Heart right ventricle (tissue), 16 donors: ENCODE measurements at regions not wholly inside any gene's neighbourhood (a gene's known extent, or its start where the extent isn't known, plus 50 kb on each side); places are given as distances from the start of the nearest gene placed in this dataset.
"Not testable (repeated sequence)": the region's sequence is repeated elsewhere in the genome, so short reads cannot be mapped to it uniquely, and the experiment has no call there.

ENCODE experiments used
- ATAC-seq, 8 donors: fragments of 200-7000 bp; cut with Tn5 transposase; one replicate each; pipeline ENCODE4 v1.9.1; 2020; ENCODE audit warnings: mild to moderate bottlenecking in 8 of 8, moderate library complexity in 8 of 8, moderate number of reproducible peaks in 1 of 8
- DNase-seq, 2 donors: peaks; one replicate each; pipeline ENCODE4 v3.0.0-alpha.2; 2020
- H3K27ac ChIP-seq, 10 donors: fragments of 200-600 bp; sonication (generic) in 2 of 10; one replicate each; pipeline versions ENCODE4 v1.5.0 to v1.8.0; 2020 to 2022; ENCODE audit warnings: mild to moderate bottlenecking in 3 of 10
- H3K27me3 ChIP-seq, 7 donors: fragments of 200-600 bp; one replicate each; pipeline ENCODE4 v1.8.0; 2021 to 2022; ENCODE audit warnings: mild to moderate bottlenecking in 2 of 7
- H3K36me3 ChIP-seq, 9 donors: fragments of 200-600 bp; sonication (generic) in 1 of 9; one replicate each; pipeline versions ENCODE4 v1.5.0 to v1.8.0; 2020 to 2022; ENCODE audit warnings: mild to moderate bottlenecking in 2 of 9
- H3K4me1 ChIP-seq, 9 donors: fragments of 200-600 bp; sonication (generic) in 1 of 9; one replicate each; pipeline versions ENCODE4 v1.5.0 to v1.8.0; 2020 to 2022; ENCODE audit warnings: mild to moderate bottlenecking in 4 of 9
- H3K4me3 ChIP-seq, 10 donors: fragments of 200-600 bp; sonication (generic) in 2 of 10; one replicate each; pipeline versions ENCODE4 v1.5.0 to v1.8.0; 2020 to 2022; ENCODE audit warnings: mild to moderate bottlenecking in 7 of 10, moderate library complexity in 2 of 10
- H3K9me3 ChIP-seq, 11 donors: fragments of 200-600 bp in 10 of 11; sonication (generic) in 2 of 11; one replicate each; pipeline versions ENCODE4 v1.5.0 to v1.8.0; 2013 to 2022; ENCODE audit warnings: mild to moderate bottlenecking in 2 of 11, control low read depth in 1 of 11, moderate library complexity in 1 of 11
- WGBS, 2 donors: extraction: QIAGEN DNeasy Blood & Tissue Kit; methylation state at CpG; one replicate each; pipeline ENCODE4 v1.1.7; 2013; ENCODE audit warnings: inconsistent platforms in 1 of 2; 5-methylcytosine and 5-hydroxymethylcytosine counted together
- intact Hi-C, 10 donors: fragments of 100-400 bp; cut with DNase I; formaldehyde crosslinking; loops; one replicate each; pipeline versions ENCODE4 v1.11.1 to v1.14.2; 2022
- donor health status: Arrhythmogenic right ventricular cardiomyopathy.
- donor health status: ischemic (EF 13 %, LVEDD 7.1; RV severe dilation, severe dysfunction).
- donor health status: healthy with polysubstance abuse.
- donor health status: DM: no; HTN: yes; CAD: no.
- donor health status: DM: no; HTN: no; CAD: no.
- donor health status: ischemic (EF 25% LVEDD 6.9; RV normal size, moderate dysfunction).
- donor health status: ischemic (EF 25% LVEDD 5.7; RV mildly dilated, moderate dysfunction).
- donor health status: healthy.
- donor health status: DM: yes; HTN: yes; CAD: no.
- donor health status: Ischemic cardiomyopathy.
- donor health status: ischemic (EF 35%, LVEDD 5.7; RV mildly dilated, moderate dysfunction).
- donor health status: nonischemic (EF 11% LVEDD 7.7; RV severe dilation, severe dysfunction).
- donor health status: DM: yes; HTN: yes; CAD: no.
- donor health status: PGD.
- donor health status: ischemic (EF 29% LVEDD 5.4; RV normal size, mild dysfunction).
- donor health status: nonischemic (EF 23%, LVEDD 6.1; RV moderate dilation, normal function).

DNA sequence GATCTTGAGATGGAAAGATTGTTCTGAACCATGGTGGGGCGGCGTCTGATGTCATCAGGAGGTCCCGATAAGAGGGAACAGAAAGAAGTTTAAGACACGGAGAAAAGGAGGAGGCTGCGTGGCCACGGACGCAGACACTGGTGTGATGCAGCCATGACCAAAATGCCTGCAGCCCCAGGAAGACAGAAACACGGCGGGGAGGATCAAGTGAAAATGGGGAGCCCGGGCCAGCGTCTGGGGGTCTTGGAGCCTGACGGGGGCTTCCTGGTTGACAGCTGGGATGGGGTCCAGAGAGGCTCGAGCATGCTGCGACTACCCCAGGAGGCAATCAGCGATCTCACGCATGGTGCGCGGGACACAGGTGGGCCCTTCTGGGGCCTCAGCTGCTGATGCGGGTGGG, 119.7 kb downstream of the NPIPB11 start:
- 83 to 97% methylated on average over 17 to 18 of the region's 19 CpGs for WGBS, 2 donors
- H3K27me3 ChIP-seq, H3K9me3 ChIP-seq, H3K4me3 ChIP-seq, H3K27ac ChIP-seq, intact Hi-C loops, DNase-seq, ATAC-seq, H3K36me3 ChIP-seq: not testable (repeated sequence)
- H3K4me1 ChIP-seq, result peaks cover 14 to 60% (median 33%) of the 10 kb centered on the region in 9 donors

GRCh38 chr16:29286161-29286560, 120.3 kb downstream of the NPIPB11 start:
- ATAC-seq, DNase-seq, H3K27ac ChIP-seq, H3K4me3 ChIP-seq, H3K36me3 ChIP-seq, intact Hi-C loops, H3K9me3 ChIP-seq, H3K27me3 ChIP-seq: not testable (repeated sequence)
- peaks cover 8 to 54% (median 27%) of the 10 kb centered on the region in 9 donors for H3K4me1 ChIP-seq
- WGBS, 2 donors, result 80 to 95% methylated on average over 15 of the region's 15 CpGs

DNA sequence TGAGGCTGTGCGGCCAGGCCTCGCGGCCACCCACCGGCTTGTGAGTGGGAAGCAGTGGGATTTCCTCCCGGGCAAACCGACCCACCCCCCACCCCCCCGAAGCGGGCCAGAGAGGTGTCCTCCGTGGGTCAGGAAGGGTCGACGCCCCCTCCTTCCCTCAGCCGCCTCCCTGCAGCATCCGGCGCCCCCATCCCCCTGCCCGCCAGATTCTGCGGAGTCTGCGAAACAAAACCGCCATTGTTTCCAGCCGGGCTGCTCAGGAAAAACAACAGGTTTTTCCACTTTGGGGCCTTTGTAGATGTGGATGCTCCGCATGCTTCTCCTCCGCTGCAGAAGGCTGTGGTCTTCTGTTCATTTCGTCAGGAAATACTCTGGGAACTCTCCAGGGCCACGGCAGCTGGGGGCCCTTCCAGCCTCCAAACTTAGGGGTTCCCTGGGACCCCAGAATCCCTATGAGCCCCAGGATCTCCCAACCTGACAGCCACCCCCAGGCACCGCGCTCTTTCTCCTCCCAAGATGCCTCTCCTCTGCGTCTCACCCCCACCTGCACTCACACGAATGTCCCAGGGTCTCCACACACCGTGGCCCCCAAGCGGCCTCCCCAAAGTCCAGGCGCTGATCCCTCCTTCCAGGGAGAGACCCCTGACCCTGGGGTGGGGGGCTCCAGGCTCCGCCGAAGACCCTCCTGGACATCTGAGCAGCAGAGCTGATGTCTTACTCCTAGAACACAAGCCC, 121.2 kb downstream of the NPIPB11 start:
- H3K36me3 ChIP-seq, intact Hi-C loops, H3K27me3 ChIP-seq, DNase-seq: not testable (repeated sequence)
- ATAC-seq, result peak in 2 of 8 donors; percentile 15 to 20
- Histone ChIP-seq H3K4me3 (peak overlapping the region in 2 of 10 donors; percentile 11 to 30), H3K9me3 (peaks cover 0 to 15% (median 0%) of the 10 kb centered on the region in 11 donors), H3K4me1 (peaks cover 8 to 45% (median 24%) of the 10 kb centered on the region in 9 donors), H3K27ac (peak overlapping the region in 5 of 10 donors; percentile 30 to 56 (median 46))
- 56 to 57% methylated on average over 32 of the region's 32 CpGs for WGBS, 2 donors

DNA sequence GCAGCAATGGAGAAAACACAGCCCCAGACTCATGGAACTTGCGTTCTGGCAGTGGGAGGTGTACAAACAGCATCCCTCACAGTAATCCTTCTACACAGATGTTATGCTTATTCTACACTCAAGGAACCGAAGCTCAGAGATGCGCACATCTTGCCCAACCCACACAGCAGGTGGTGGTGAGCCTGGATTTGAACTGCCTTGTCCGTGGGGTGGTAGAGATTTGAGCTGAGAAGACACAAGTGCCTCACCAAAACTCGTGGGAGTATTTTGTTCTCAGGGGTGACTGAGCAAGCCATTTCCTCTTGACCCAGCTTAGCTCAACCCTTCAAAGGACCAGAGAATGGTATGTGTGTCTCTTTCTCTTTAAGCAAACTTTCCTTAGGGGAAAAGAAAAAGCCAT, 121.8 kb downstream of the NPIPB11 start:
- H3K27me3 ChIP-seq, DNase-seq, intact Hi-C loops, H3K36me3 ChIP-seq: not testable (repeated sequence)
- H3K9me3 ChIP-seq, result peaks cover 0 to 15% (median 0%) of the 10 kb centered on the region in 11 donors
- H3K27ac ChIP-seq, result peak overlapping the region in 5 of 10 donors; percentile 30 to 56 (median 46)
- 78 to 85% methylated on average over 5 of the region's 5 CpGs for WGBS, 2 donors
- peak overlapping the region in 1 of 10 donors; percentile 11 for H3K4me3 ChIP-seq
- ATAC-seq, result peak in 1 of 8 donors; percentile 7
- peaks cover 8 to 39% (median 21%) of the 10 kb centered on the region in 9 donors for H3K4me1 ChIP-seq

DNA sequence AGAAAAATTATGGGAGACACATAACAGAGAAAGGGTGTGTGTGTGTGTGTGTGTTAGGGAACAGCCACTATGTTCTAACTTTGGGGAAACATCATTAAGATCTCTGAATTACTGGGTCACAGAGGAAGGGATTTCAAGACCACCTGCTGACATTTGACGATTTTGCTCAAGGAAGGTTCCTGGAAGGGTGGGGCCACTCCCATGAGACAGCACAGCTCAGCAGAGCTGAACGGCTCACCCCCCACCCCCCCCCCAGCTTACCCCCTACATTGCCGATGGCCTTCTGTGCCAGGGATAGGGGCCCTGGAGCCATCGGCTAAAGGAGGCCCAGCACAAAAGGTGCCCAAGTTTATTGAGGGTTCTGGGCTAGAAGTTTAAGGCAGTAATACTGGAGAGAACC, 122.4 kb downstream of the NPIPB11 start:
- ATAC-seq, intact Hi-C loops, DNase-seq, H3K4me3 ChIP-seq, H3K27me3 ChIP-seq, H3K36me3 ChIP-seq: not testable (repeated sequence)
- H3K27ac ChIP-seq, result peak overlapping the region in 1 of 10 donors; percentile 56
- peaks cover 0 to 15% (median 0%) of the 10 kb centered on the region in 11 donors for H3K9me3 ChIP-seq
- H3K4me1 ChIP-seq, result peaks cover 5 to 34% (median 18%) of the 10 kb centered on the region in 9 donors
- WGBS, 2 donors, result 76 to 77% methylated on average over 4 of the region's 4 CpGs

- WGBS, 2 donors, result 70 to 85% methylated on average over 4 of the region's 8 CpGs
- H3K4me3 ChIP-seq, H3K27me3 ChIP-seq, H3K36me3 ChIP-seq, ATAC-seq, H3K27ac ChIP-seq, H3K4me1 ChIP-seq, intact Hi-C loops, DNase-seq: not testable (repeated sequence)
- H3K9me3 ChIP-seq, result peaks cover 0 to 15% (median 0%) of the 10 kb centered on the region in 11 donors
These were observed 128.2 kb downstream of the NPIPB11 start for GRCh38 chr16:29278097-29278871.

DNA sequence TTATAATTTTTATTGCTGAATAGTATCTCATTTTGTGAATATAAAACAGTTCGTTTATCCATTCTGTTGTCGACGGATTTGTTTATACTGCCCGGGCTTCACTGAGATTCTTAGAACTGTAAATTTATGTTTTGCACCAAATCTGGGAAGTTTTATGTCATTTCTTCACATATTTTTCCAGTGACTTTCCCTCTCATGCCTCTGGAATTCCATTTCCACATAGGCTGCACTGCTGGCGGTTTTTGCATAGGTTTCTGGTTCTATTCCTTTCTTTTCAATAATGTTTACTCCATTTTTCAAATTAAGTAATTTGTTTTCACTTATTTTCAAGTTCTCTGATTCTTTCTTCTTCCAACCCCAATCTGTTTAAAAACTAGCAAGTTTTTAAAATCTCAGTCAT, 130.1 kb downstream of the NPIPB11 start:
- peaks cover 0 to 17% (median 5%) of the 10 kb centered on the region in 9 donors for H3K4me1 ChIP-seq
- H3K27me3 ChIP-seq, H3K4me3 ChIP-seq, DNase-seq, H3K36me3 ChIP-seq, ATAC-seq, H3K9me3 ChIP-seq, intact Hi-C loops, H3K27ac ChIP-seq: not testable (repeated sequence)
- 76 to 91% methylated on average over 5 of the region's 5 CpGs for WGBS, 2 donors

DNA sequence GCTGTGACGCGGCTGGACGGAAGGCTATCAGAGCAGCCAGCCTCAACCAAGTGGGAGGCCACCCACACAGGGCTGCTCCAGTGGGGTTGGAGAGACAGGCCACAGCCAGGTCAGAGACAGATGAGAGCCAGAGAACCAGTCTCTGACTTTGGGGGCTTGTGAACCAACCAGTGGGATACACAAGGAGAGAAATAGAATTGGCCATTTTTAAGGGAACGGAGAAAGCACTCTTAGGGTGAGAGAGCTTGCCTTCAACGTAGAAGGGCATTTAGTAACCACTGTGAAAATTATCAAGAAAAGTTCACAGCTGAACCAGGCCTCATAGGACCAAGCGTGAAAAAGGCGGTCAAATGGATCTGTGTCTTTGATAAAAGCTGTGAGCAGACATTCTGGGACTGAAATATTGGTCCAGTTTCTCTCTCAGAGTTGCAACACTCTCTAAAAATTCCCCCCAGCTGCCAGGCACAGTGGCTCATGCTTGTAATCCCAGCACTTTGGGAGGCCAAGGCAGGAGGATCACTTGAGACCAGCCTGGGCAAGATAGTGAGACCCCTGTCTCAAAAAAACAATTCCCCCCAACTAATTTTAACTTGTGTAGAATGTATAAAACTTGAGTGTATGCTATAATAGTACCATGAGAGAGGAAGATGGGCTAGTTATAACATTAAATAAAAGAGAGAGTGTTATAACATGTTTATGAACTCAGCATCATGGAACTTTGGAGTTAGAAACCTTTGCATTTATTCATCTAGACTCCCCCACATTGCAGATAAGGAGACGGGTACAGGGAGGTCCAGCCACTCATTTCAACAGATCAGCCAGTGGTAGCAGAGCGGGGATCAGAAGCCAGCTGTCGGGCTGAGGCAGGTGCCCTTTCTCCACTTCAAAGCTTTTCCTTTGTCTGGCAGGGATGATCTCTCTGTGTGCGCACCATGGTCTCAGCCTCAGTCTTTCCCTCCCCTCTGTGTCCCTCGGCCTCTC, 132.2 kb downstream of the NPIPB11 start:
- intact Hi-C loops, H3K27me3 ChIP-seq, H3K4me3 ChIP-seq, H3K36me3 ChIP-seq, DNase-seq, H3K9me3 ChIP-seq: not testable (repeated sequence)
- Histone ChIP-seq H3K4me1 (peaks cover 0 to 23% (median 5%) of the 10 kb centered on the region in 9 donors), H3K27ac (peak overlapping the region in 6 of 10 donors; percentile 13 to 51 (median 25))
- 83 to 87% methylated on average over 10 to 11 of the region's 12 CpGs for WGBS, 2 donors
- peak in 4 of 8 donors; percentile 7 to 30 (median 10) for ATAC-seq

- Histone ChIP-seq H3K4me1 (peaks cover 0 to 31% (median 9%) of the 10 kb centered on the region in 9 donors), H3K27ac (peak overlapping the region in 6 of 10 donors; percentile 14 to 73 (median 40))
- DNase-seq, H3K36me3 ChIP-seq, intact Hi-C loops, ATAC-seq, H3K27me3 ChIP-seq, H3K9me3 ChIP-seq, H3K4me3 ChIP-seq: not testable (repeated sequence)
- 85 to 87% methylated on average over 9 of the region's 9 CpGs for WGBS, 2 donors
These were observed 133.0 kb downstream of the NPIPB11 start for GRCh38 chr16:29273298-29274054.
